Retinal pigment epithelial cell (primary cell): ENCODE measurements at regions not wholly inside any gene's neighbourhood (a gene's known extent, or its start where the extent isn't known, plus 50 kb on each side); places are given as distances from the start of the nearest gene placed in this dataset.
"Not testable (repeated sequence)": the region's sequence is repeated elsewhere in the genome, so short reads cannot be mapped to it uniquely, and the experiment has no call there.

ENCODE experiments used
- DNase-seq: peaks from one replicate; pipeline ENCODE4 v3.0.0-alpha.2; 2010; ENCODE audit warnings: low read depth
- H3K4me3 ChIP-seq: 2 replicates; pipeline ENCODE4 v1.5.1; 2011; ENCODE audit warnings: mild to moderate bottlenecking, low read length, control low read depth, moderate library complexity
- TF ChIP-seq, protein P1 (sequence below): conservative IDR thresholded peaks from 2 replicates; pipeline ENCODE4 v1.5.1; 2011; ENCODE audit warnings: low read depth, low read length, control low read depth, inconsistent platforms

DNA sequence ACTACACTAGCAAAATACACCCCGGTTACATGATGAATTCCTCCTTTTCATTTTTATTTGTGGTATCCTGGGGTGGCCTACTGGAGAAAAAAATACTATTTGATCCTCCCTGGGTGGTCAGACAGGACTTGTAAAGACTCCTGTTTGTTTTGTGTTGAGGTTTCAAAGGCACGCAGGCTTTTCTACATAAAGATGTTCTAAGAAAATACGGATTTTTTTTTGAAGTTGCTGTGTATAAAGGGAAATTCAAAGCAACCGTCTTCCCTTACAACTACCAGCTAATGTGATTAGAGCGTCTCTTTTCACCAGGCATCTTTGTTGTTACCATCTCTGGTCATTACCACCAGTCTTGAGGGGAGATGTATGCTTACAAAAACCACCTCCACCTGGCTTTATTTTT lies 187.1 kb downstream of the SOX4 start:
- no peak overlapping the region for H3K4me3 ChIP-seq
- TF ChIP-seq, protein P1, sequence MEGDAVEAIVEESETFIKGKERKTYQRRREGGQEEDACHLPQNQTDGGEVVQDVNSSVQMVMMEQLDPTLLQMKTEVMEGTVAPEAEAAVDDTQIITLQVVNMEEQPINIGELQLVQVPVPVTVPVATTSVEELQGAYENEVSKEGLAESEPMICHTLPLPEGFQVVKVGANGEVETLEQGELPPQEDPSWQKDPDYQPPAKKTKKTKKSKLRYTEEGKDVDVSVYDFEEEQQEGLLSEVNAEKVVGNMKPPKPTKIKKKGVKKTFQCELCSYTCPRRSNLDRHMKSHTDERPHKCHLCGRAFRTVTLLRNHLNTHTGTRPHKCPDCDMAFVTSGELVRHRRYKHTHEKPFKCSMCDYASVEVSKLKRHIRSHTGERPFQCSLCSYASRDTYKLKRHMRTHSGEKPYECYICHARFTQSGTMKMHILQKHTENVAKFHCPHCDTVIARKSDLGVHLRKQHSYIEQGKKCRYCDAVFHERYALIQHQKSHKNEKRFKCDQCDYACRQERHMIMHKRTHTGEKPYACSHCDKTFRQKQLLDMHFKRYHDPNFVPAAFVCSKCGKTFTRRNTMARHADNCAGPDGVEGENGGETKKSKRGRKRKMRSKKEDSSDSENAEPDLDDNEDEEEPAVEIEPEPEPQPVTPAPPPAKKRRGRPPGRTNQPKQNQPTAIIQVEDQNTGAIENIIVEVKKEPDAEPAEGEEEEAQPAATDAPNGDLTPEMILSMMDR: no peak
- no peak for DNase-seq

DNA sequence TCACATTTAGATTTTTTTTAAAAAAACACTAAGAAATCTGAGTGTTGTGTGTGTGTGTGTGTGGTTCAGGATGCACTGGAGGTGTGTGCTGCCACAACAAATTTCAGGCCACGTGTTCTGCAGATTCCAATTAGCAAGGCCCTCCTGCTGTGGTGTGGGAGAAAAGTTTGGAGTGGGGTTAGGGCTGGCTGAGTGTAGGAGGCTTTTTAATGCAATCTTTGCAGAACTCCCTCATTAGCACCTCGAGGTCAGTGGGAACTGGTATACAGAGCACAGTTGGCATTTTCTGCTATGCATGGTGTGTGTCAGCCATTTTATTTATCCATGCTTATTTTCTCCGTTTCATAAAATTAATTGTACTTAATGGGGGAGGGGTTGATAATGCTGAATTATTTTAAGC lies 187.6 kb downstream of the SOX4 start:
- H3K4me3 ChIP-seq: no peak overlapping the region
- TF ChIP-seq, protein P1: no peak
- DNase-seq: no peak

DNA sequence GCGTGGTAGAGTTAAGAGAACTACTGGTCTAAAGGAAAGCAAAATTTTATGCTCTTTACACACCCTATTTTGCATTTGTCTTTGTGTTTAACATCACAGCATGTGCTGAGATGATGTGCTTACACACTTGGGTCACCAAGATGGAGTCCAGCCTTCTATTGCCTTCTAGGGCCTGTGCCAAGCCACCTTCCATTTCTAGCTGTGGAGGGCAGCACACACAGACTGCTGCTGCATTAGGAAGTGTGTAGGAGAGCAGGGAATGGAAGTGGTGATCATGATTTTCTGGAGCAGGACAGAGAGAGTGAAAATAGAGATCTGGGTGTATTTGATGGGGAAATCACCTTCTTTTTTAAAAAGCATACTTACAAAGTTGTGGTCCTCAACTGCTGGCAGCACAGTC lies 191.6 kb downstream of the SOX4 start:
- TF ChIP-seq, protein P1: no peak
- no peak for DNase-seq
- no peak overlapping the region for H3K4me3 ChIP-seq

DNA sequence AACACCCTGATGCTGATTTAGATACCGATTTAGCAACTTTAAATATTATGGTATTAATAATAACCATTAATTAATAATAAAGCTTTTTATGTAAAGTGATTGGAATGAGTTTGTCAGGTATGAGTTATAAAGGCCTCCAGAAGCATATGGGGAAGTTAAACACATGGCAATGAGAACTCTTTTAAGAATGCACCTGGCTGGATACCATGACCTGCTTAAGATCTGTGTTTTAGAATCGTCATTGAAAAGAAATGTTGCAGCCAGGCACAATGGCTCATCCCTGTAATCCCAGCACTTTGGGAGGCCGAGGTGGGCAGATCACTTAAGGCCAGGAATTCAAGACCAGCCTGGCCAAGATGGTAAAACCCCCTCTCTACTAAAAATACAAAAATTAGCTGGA lies 197.5 kb downstream of the SOX4 start:
- H3K4me3 ChIP-seq: no peak overlapping the region
- DNase-seq: no peak
- TF ChIP-seq, protein P1: no peak

DNA sequence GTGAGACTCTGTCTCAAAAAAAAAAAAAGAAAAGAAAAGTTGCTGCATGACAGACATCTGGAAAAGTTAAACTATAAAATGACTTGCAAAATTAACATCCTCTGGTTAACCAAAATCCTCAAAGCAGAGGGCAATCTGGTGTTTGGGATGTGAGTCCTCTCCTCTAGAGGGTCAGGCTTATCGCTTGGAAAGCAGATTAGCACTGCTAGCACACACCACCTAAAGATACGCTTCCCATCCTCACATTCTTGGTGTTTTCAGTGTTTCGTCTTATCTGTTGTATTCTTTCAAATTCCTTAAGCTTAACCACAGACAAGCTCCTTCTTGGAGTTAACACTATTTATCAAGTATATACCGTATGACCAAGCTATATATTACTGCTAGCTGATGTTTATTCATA lies 198.0 kb downstream of the SOX4 start:
- no peak overlapping the region for H3K4me3 ChIP-seq
- TF ChIP-seq, protein P1: no peak
- DNase-seq: no peak

DNA sequence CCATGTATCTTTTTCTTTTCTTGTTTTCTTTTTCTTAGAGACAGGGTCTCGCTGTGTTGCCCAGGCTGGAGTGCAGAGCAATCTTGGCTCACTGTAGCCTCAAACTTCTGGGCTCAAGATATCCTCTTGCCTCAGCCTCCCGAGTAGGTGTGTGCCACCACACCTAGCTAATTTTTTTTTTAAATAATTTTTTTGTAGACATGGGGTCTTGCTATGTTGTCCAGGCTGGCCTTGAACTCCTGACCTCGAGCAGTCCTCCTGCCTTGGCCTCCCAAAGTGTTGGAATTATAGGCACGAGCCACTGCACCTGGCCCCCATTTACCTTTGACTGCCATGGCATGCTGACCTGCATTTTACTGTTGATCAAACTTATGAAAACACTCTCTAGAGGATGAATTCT lies 198.6 kb downstream of the SOX4 start:
- TF ChIP-seq, protein P1: no peak
- DNase-seq: no peak

DNA sequence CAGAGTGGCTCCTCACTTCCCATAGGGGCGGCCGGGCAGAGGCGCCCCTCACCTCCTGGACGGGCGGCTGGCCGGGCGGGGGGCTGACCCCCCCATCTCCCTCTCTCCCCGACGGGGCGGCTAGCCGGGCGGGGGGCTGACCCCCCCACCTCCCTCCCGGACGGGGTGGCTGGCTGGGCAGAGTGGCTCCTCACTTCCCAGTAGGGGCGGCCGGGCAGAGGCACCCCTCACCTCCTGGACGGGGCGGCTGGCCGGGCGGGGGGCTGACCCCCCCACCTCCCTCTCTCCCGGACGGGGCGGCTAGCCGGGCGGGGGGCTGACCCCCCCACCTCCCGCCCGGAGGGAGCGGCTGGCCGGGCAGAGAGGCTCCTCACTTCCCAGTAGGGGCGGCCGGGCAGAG lies 203.4 kb downstream of the SOX4 start:
- not testable (repeated sequence) for H3K4me3 ChIP-seq

More for the DNA sequence above, 198.6 kb downstream of the SOX4 start:
- no peak overlapping the region for H3K4me3 ChIP-seq

DNA sequence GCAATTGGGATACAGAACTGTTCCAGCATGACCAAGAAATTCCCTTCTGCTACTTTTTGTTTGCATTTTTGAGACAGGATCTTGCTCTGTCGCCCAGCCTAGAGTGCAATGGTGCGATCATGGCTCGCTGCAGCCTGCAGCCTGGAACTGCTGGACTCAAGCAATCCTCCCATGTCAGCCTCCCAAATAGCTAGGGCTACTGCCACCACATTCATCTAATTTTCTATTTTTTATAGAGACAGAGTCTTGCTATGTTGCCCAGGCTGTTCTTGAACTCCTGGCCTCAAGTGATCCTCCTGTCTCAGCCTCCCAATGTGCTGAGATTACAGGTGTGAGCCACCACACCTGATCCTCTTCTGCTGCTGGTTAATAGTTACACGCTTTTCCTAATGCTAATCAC lies 204.9 kb downstream of the SOX4 start:
- TF ChIP-seq, protein P1: no peak
- no peak for DNase-seq
- no peak overlapping the region for H3K4me3 ChIP-seq

More for the DNA sequence above, 203.4 kb downstream of the SOX4 start:
- not testable (repeated sequence) for DNase-seq
